Inflammatory macrophage treated with lipopolysaccharide for 4 hours (primary cell): ENCODE measurements at regions not wholly inside any gene's neighbourhood (a gene's known extent, or its start where the extent isn't known, plus 50 kb on each side); places are given as distances from the start of the nearest gene placed in this dataset.

Experiments
- DNase-seq: peaks from one replicate; pipeline ENCODE4 v3.0.0-alpha.2; 2020

GRCh38 chr4:158007566-158007965 lies 165.3 kb downstream of the GASK1B start:
- no peak for DNase-seq

GRCh38 chr4:158006990-158007389 lies 165.8 kb downstream of the GASK1B start:
- peak; percentile 95 for DNase-seq

GRCh38 chr4:158005021-158005420 lies 167.8 kb downstream of the GASK1B start:
- no peak for DNase-seq

GRCh38 chr4:158004101-158004500 lies 168.7 kb downstream of the GASK1B start:
- DNase-seq: no peak

- DNase-seq: peak; percentile 26
Observed at GRCh38 chr4:158003212-158003611, 169.6 kb downstream of the GASK1B start.

GRCh38 chr4:158002173-158002572 lies 170.7 kb downstream of the GASK1B start:
- DNase-seq: peak; percentile 64

GRCh38 chr4:158001756-158002155 lies 171.1 kb downstream of the GASK1B start:
- DNase-seq: no peak

GRCh38 chr4:157999723-158000122 lies 173.1 kb downstream of the GASK1B start:
- DNase-seq: no peak

- DNase-seq: no peak
Observed at GRCh38 chr4:157997296-157997695, 175.5 kb downstream of the GASK1B start.

GRCh38 chr4:157996061-157997028 lies 176.5 kb downstream of the GASK1B start:
- no peak for DNase-seq

GRCh38 chr4:157994863-157995262 lies 178.0 kb downstream of the GASK1B start:
- DNase-seq: peak; percentile 28

- DNase-seq: no peak
Observed at GRCh38 chr4:157992948-157993839, 179.6 kb downstream of the GASK1B start.

GRCh38 chr4:157992038-157992705 lies 180.7 kb downstream of the GASK1B start:
- peak; percentile 90 for DNase-seq

GRCh38 chr4:157988641-157989040 lies 184.2 kb downstream of the GASK1B start:
- peak; percentile 51 for DNase-seq

GRCh38 chr4:157984285-157984911 lies 188.4 kb downstream of the GASK1B start:
- DNase-seq: no peak

GRCh38 chr4:157983300-157983699 lies 189.5 kb downstream of the GASK1B start:
- DNase-seq: peak; percentile 60

GRCh38 chr4:157980158-157980557 lies 192.7 kb downstream of the GASK1B start:
- no peak for DNase-seq

GRCh38 chr4:157978680-157979361 lies 194.0 kb downstream of the GASK1B start:
- peak; percentile 66 for DNase-seq

- DNase-seq: no peak
Observed at GRCh38 chr4:157977086-157977485, 195.7 kb downstream of the GASK1B start.

GRCh38 chr4:157973297-157973696 lies 199.5 kb downstream of the GASK1B start:
- no peak for DNase-seq

- DNase-seq: no peak
Observed at GRCh38 chr4:157964463-157964862, 208.4 kb downstream of the GASK1B start.
